HEK293 (cell line): ENCODE measurements at regions not wholly inside any gene's neighbourhood (a gene's known extent, or its start where the extent isn't known, plus 50 kb on each side); places are given as distances from the start of the nearest gene placed in this dataset.

Experiments used
- CTCF ChIA-PET: fragments of 350-600 bp; formaldehyde crosslinking; extraction: SDS; loops from one replicate; lab custom pipeline; 2021; ENCODE audit warnings: antibody characterized with exemption; lab: Yijun Ruan, JAX
- POLR2A ChIA-PET: fragments of 300-600 bp; formaldehyde crosslinking; extraction: SDS; loops from one replicate; lab custom pipeline; 2020; ENCODE audit warnings: antibody characterized with exemption, inconsistent platforms; lab: Yijun Ruan, JAX
- H3K27ac ChIP-seq: fragments of 200-500 bp; sonication (Bioruptor generic); 2 replicates; pipeline ENCODE4 v1.5.1; 2014; ENCODE audit warnings: low read depth, low read length, control low read depth, inconsistent platforms; ENCODE audit errors: extremely low read depth
- H3K36me3 ChIP-seq, 2 experiments: fragments of 200-500 bp in 1 of 2; sonication (Bioruptor generic) in 1 of 2; 1 replicate in 1 of 2; 2 replicates in 1 of 2; pipeline ENCODE4 v1.5.1; 2014 to 2017; ENCODE audit warnings: inconsistent platforms in 2 of 2, low read length in 2 of 2; ENCODE audit not compliant: control insufficient read depth in 2 of 2, insufficient read depth in 1 of 2
- H3K4me1 ChIP-seq: fragments of 200-500 bp; sonication (Bioruptor generic); 2 replicates; pipeline ENCODE4 v1.5.1; 2014; ENCODE audit warnings: mild to moderate bottlenecking, low read length, inconsistent platforms; ENCODE audit not compliant: control insufficient read depth, insufficient read depth
- H3K4me3 ChIP-seq: 2 replicates; pipeline ENCODE4 v1.5.1; 2011; ENCODE audit warnings: low read depth, mild to moderate bottlenecking, control low read depth, low read length, moderate library complexity
- H3K9me3 ChIP-seq: fragments of 200-500 bp; sonication (Bioruptor generic); 2 replicates; pipeline ENCODE4 v1.5.1; 2014; ENCODE audit warnings: low read depth, low read length, inconsistent platforms; ENCODE audit not compliant: control insufficient read depth, insufficient read depth
- ATF2 ChIP-seq: fragments of 450-650 bp; formaldehyde crosslinking; IDR thresholded peaks from 2 replicates; pipeline ENCODE4 v1.5.1; 2016; ENCODE audit warnings: missing biosample characterization, missing genetic modification characterization, low read depth
- ELK4 ChIP-seq: IDR thresholded peaks from 2 replicates; pipeline ENCODE4 v1.6.1; 2011; ENCODE audit warnings: mild to moderate bottlenecking, low read depth, low read length, borderline replicate concordance
- KLF16 ChIP-seq: fragments of 450-650 bp; formaldehyde crosslinking; IDR thresholded peaks from 2 replicates; pipeline ENCODE4 v1.5.1; 2017; ENCODE audit warnings: missing biosample characterization, missing genetic modification characterization
- MEIS1 ChIP-seq: sonication (generic); formaldehyde crosslinking; IDR thresholded peaks from 2 replicates; pipeline ENCODE4 v1.8.1; 2022; ENCODE audit warnings: missing genetic modification reagents, mild to moderate bottlenecking, borderline replicate concordance
- MZF1 ChIP-seq: fragments of 450-650 bp; formaldehyde crosslinking; IDR thresholded peaks from 2 replicates; pipeline ENCODE4 v1.5.1; 2017; ENCODE audit warnings: missing biosample characterization, missing genetic modification characterization, borderline replicate concordance
- OSR2 ChIP-seq: fragments of 450-650 bp; formaldehyde crosslinking; IDR thresholded peaks from 2 replicates; pipeline ENCODE4 v1.5.1; 2016; ENCODE audit warnings: missing biosample characterization, missing genetic modification characterization
- ZFP3 ChIP-seq: fragments of 450-650 bp; formaldehyde crosslinking; IDR thresholded peaks from 2 replicates; pipeline ENCODE4 v1.5.1; 2016; ENCODE audit warnings: low read depth, missing biosample characterization, missing genetic modification characterization
- ZNF138 ChIP-seq: fragments of 450-650 bp; formaldehyde crosslinking; IDR thresholded peaks from 2 replicates; pipeline ENCODE4 v1.5.1; 2016; ENCODE audit warnings: missing biosample characterization, missing genetic modification characterization, borderline replicate concordance
- ZNF214 ChIP-seq: fragments of 450-650 bp; formaldehyde crosslinking; IDR thresholded peaks from 2 replicates; pipeline ENCODE4 v1.5.1; 2017; ENCODE audit warnings: missing biosample characterization, mild to moderate bottlenecking, missing genetic modification characterization, borderline replicate concordance
- ZNF24 ChIP-seq: fragments of 450-650 bp; formaldehyde crosslinking; IDR thresholded peaks from 2 replicates; pipeline ENCODE4 v1.5.1; 2016; ENCODE audit warnings: missing biosample characterization, missing genetic modification characterization
- ZNF404 ChIP-seq: fragments of 450-650 bp; formaldehyde crosslinking; IDR thresholded peaks from 2 replicates; pipeline ENCODE4 v1.5.1; 2017; ENCODE audit warnings: missing biosample characterization, missing genetic modification characterization
- ZNF473 ChIP-seq: fragments of 450-650 bp; formaldehyde crosslinking; IDR thresholded peaks from 2 replicates; pipeline ENCODE4 v1.5.1; 2017; ENCODE audit warnings: missing biosample characterization, missing genetic modification characterization
- ZNF488 ChIP-seq: fragments of 450-650 bp; formaldehyde crosslinking; IDR thresholded peaks from 2 replicates; pipeline ENCODE4 v1.5.1; 2016; ENCODE audit warnings: missing biosample characterization, missing genetic modification characterization
- ZNF501 ChIP-seq: fragments of 450-650 bp; formaldehyde crosslinking; IDR thresholded peaks from 2 replicates; pipeline ENCODE4 v1.5.1; 2016; ENCODE audit warnings: missing biosample characterization, missing genetic modification characterization
- ZNF529 ChIP-seq: fragments of 450-650 bp; formaldehyde crosslinking; IDR thresholded peaks from 2 replicates; pipeline ENCODE4 v1.5.1; 2017; ENCODE audit warnings: missing genetic modification characterization, missing biosample characterization; ENCODE audit not compliant: insufficient replicate concordance
- ZNF596 ChIP-seq: fragments of 450-650 bp; IDR thresholded peaks from 2 replicates; pipeline ENCODE4 v1.5.0; 2018; ENCODE audit warnings: missing biosample characterization, mild to moderate bottlenecking, missing genetic modification characterization, moderate library complexity
- ZNF621 ChIP-seq: fragments of 450-650 bp; formaldehyde crosslinking; IDR thresholded peaks from 2 replicates; pipeline ENCODE4 v1.5.1; 2017; ENCODE audit warnings: missing biosample characterization, missing genetic modification characterization
- ZNF670 ChIP-seq: fragments of 450-650 bp; formaldehyde crosslinking; IDR thresholded peaks from 2 replicates; pipeline ENCODE4 v1.5.1; 2016; ENCODE audit warnings: missing biosample characterization, missing genetic modification characterization, low read depth
- ZNF677 ChIP-seq: fragments of 450-650 bp; IDR thresholded peaks from 2 replicates; pipeline ENCODE4 v1.5.0; 2018; ENCODE audit warnings: missing biosample characterization, mild to moderate bottlenecking, missing genetic modification characterization, moderate library complexity
- ZNF747 ChIP-seq: fragments of 450-650 bp; formaldehyde crosslinking; IDR thresholded peaks from 2 replicates; pipeline ENCODE4 v1.5.1; 2016; ENCODE audit warnings: missing biosample characterization, missing genetic modification characterization
- ZNF768 ChIP-seq: fragments of 450-650 bp; formaldehyde crosslinking; IDR thresholded peaks from 2 replicates; pipeline ENCODE4 v1.5.1; 2018; ENCODE audit warnings: missing biosample characterization, mild to moderate bottlenecking, missing genetic modification characterization
- ZNF792 ChIP-seq: fragments of 450-650 bp; formaldehyde crosslinking; IDR thresholded peaks from 2 replicates; pipeline ENCODE4 v1.5.1; 2016; ENCODE audit warnings: missing biosample characterization, missing genetic modification characterization
- ZSCAN4 ChIP-seq: fragments of 450-650 bp; formaldehyde crosslinking; IDR thresholded peaks from 2 replicates; pipeline ENCODE4 v1.5.1; 2017; ENCODE audit warnings: missing biosample characterization, missing genetic modification characterization

GRCh38 chr2:106642679-106643078 is 155.5 kb downstream of the CD8B2 start (continued):
- TF ChIP-seq MZF1 (tag by site-specific recombination) (no peak), ZNF596 (tag by site-specific recombination) (no peak)

- Histone ChIP-seq H3K27ac (no peak overlapping the region), H3K9me3 (no peaks in the 10 kb centered on the region), H3K4me3 (no peak overlapping the region), H3K4me1 (no peaks in the 10 kb centered on the region), H3K36me3 (no peaks in the 10 kb centered on the region)
- CTCF ChIA-PET: no interaction called here
- TF ChIP-seq ZNF529 (tag by site-specific recombination): no peak
- TF ChIP-seq ZFP3 (tag by site-specific recombination): no peak
- no peak for TF ChIP-seq ZNF792 (tag by site-specific recombination)
- POLR2A ChIA-PET: no interaction called here
These were observed 157.5 kb downstream of the CD8B2 start for GRCh38 chr2:106644623-106645022.

GRCh38 chr2:106646605-106647004 is 159.4 kb downstream of the CD8B2 start:
- ChIA-PET POLR2A (no interaction called here), CTCF (no interaction called here)
- Histone ChIP-seq H3K9me3 (no peaks in the 10 kb centered on the region), H3K36me3 (no peaks in the 10 kb centered on the region), H3K4me1 (no peaks in the 10 kb centered on the region), H3K4me3 (no peak overlapping the region), H3K27ac (no peak overlapping the region)
- TF ChIP-seq ZNF473 (tag by site-specific recombination) (no peak), ZNF747 (no peak), ZNF214 (tag by site-specific recombination) (no peak), ZNF404 (no peak), ELK4 (no peak), MEIS1 (CRISPR knock-in tag) (no peak), ZNF501 (tag by site-specific recombination) (no peak), ZNF768 (tag by site-specific recombination) (no peak), ZNF670 (no peak), ZNF621 (no peak), OSR2 (tag by site-specific recombination) (no peak), ZNF488 (tag by site-specific recombination) (no peak), KLF16 (no peak), ZNF138 (no peak), ZSCAN4 (tag by site-specific recombination) (no peak), ZNF24 (tag by site-specific recombination) (no peak), ZNF677 (tag by site-specific recombination) (no peak), ATF2 (tag by site-specific recombination) (no peak)
